Pancreas (tissue), 10 donors: ENCODE measurements at regions not wholly inside any gene's neighbourhood (a gene's known extent, or its start where the extent isn't known, plus 50 kb on each side); places are given as distances from the start of the nearest gene placed in this dataset.

Source experiments
- ATAC-seq, 4 donors: fragments of 200-7000 bp; cut with Tn5 transposase; one replicate each; pipeline versions ENCODE4 v1.8.0 to v1.9.1; 2020; ENCODE audit warnings: mild to moderate bottlenecking in 4 of 4, moderate library complexity in 4 of 4
- DNase-seq, 6 donors: peaks; one replicate each; pipeline ENCODE4 v3.0.0-alpha.2; 2020
- FAIRE-seq: peaks from 2 replicates; lab custom pipeline; 2012; peaks lifted over from hg19 to GRCh38; lab: Jason Lieb, UNC
- H3K27ac ChIP-seq, 4 donors: fragments of 200-600 bp; sonication (generic); 1 replicate in 3 of 4; 2 replicates in 1 of 4; pipeline versions ENCODE4 v1.5.0 to v1.8.0; 2020
- H3K27me3 ChIP-seq, 4 donors: fragments of 200-600 bp; one replicate each; pipeline ENCODE4 v1.8.0; 2021
- H3K36me3 ChIP-seq, 3 donors: fragments of 200-600 bp; sonication (generic) in 1 of 3; one replicate each; pipeline versions ENCODE4 v1.5.0 to v1.8.0; 2020 to 2021
- H3K4me1 ChIP-seq, 3 donors: fragments of 200-600 bp; one replicate each; pipeline ENCODE4 v1.8.0; 2021
- H3K4me3 ChIP-seq, 4 donors: fragments of 200-600 bp; sonication (generic) in 2 of 4; one replicate each; pipeline versions ENCODE4 v1.5.0 to v1.8.0; 2020 to 2021
- H3K9me3 ChIP-seq, 4 donors: fragments of 200-600 bp; one replicate each; pipeline ENCODE4 v1.8.0; 2021
- CTCF ChIP-seq, 4 donors: fragments of 200-600 bp; sonication (generic) in 3 of 4; IDR thresholded peaks; one replicate each; pipeline versions ENCODE4 v1.5.0 to v1.8.0; 2021; ENCODE audit warnings: antibody characterized with exemption in 4 of 4
- WGBS, 2 donors: extraction: QIAGEN DNeasy Blood & Tissue Kit; methylation state at CpG; one replicate each; pipeline ENCODE4 v1.1.7; 2013; 5-methylcytosine and 5-hydroxymethylcytosine counted together
- intact Hi-C, 3 donors: fragments of 100-400 bp; cut with DNase I; formaldehyde crosslinking; loops; one replicate each; pipeline versions ENCODE4 v1.11.1 to v1.14.2; 2022
- donor health status: healthy with polysubstance abuse.
- donor health status: DM: no; HTN: no; CAD: no; lungs with moderate emphysema.
- donor health status: DM: no; HTN: no; CAD: no.
- donor health status: control.
- donor health status: control.
- donor health status: Bipolar disorder and iron deficiency.
- donor health status: DM: yes; HTN: yes; CAD: no.
- donor health status: DM: no; HTN: no; CAD: no.
- donor health status: DM: no; HTN: no; CAD: no.
- donor health status: DM: yes; HTN: yes; CAD: no.

- TF ChIP-seq CTCF (IDR thresholded peaks at IDR 0.05), result no peak
- Histone ChIP-seq H3K4me3 (no peak overlapping the region), H3K27ac (no peak overlapping the region), H3K9me3 (no peaks in the 10 kb centered on the region), H3K27me3 (no peaks in the 10 kb centered on the region), H3K36me3 (no peaks in the 10 kb centered on the region), H3K4me1 (no peaks in the 10 kb centered on the region)
- DNase-seq (peak in 1 of 6 donors; percentile 11), ATAC-seq (peak in 1 of 4 donors; percentile 77), FAIRE-seq (no peak)
- intact Hi-C loops, result no loop called here
- WGBS, 2 donors, result 73 to 75% methylated on average over 3 of the region's 3 CpGs
These were observed 1177.9 kb downstream of the DIAPH3 start for GRCh38 chr13:58985845-58986244.

- H3K4me1 ChIP-seq, result no peaks in the 10 kb centered on the region
- H3K4me3 ChIP-seq, result no peak overlapping the region
- ATAC-seq, result no peak
- no peak for DNase-seq
- H3K27ac ChIP-seq, result no peak overlapping the region
- no peak for FAIRE-seq
- WGBS, 2 donors, result 93 to 96% methylated on average over 1 of the region's 1 CpG
- no peaks in the 10 kb centered on the region for H3K27me3 ChIP-seq
- H3K9me3 ChIP-seq, result no peaks in the 10 kb centered on the region
- intact Hi-C loops, result no loop called here
- TF ChIP-seq CTCF (IDR thresholded peaks at IDR 0.05), result no peak
- H3K36me3 ChIP-seq, result no peaks in the 10 kb centered on the region
These were observed 1174.2 kb downstream of the DIAPH3 start for GRCh38 chr13:58989556-58989955.

GRCh38 chr13:58991826-58992477, 1171.8 kb downstream of the DIAPH3 start:
- H3K4me3 ChIP-seq, result no peak overlapping the region
- no peak for TF ChIP-seq CTCF (IDR thresholded peaks at IDR 0.05)
- no peaks in the 10 kb centered on the region for H3K36me3 ChIP-seq
- FAIRE-seq, result no peak
- H3K4me1 ChIP-seq, result no peaks in the 10 kb centered on the region
- intact Hi-C loops, result no loop called here
- ATAC-seq, result no peak
- no peak overlapping the region for H3K27ac ChIP-seq
- no peaks in the 10 kb centered on the region for H3K27me3 ChIP-seq
- DNase-seq, result no peak
- WGBS, 2 donors, result 49 to 52% methylated on average over 3 of the region's 3 CpGs
- no peaks in the 10 kb centered on the region for H3K9me3 ChIP-seq

- Histone ChIP-seq H3K27me3 (no peaks in the 10 kb centered on the region), H3K9me3 (no peaks in the 10 kb centered on the region), H3K36me3 (no peaks in the 10 kb centered on the region), H3K27ac (no peak overlapping the region), H3K4me1 (no peaks in the 10 kb centered on the region), H3K4me3 (no peak overlapping the region)
- intact Hi-C loops, result no loop called here
- no peak for FAIRE-seq
- 78 to 91% methylated on average over 5 of the region's 5 CpGs for WGBS, 2 donors
- no peak for TF ChIP-seq CTCF (IDR thresholded peaks at IDR 0.05)
- ATAC-seq, result peak in 2 of 4 donors; percentile 40 to 60
- DNase-seq, result no peak
These were observed 1171.2 kb downstream of the DIAPH3 start for GRCh38 chr13:58992478-58993042.

GRCh38 chr13:58994077-58994476, 1169.7 kb downstream of the DIAPH3 start:
- FAIRE-seq (no peak), DNase-seq (no peak), ATAC-seq (no peak)
- intact Hi-C loops, result no loop called here
- H3K27ac ChIP-seq, result no peak overlapping the region
- H3K4me1 ChIP-seq, result no peaks in the 10 kb centered on the region
- TF ChIP-seq CTCF (IDR thresholded peaks at IDR 0.05), result no peak
- no peaks in the 10 kb centered on the region for H3K9me3 ChIP-seq
- no peak overlapping the region for H3K4me3 ChIP-seq
- no peaks in the 10 kb centered on the region for H3K36me3 ChIP-seq
- WGBS, 2 donors, result 76 to 89% methylated on average over 4 of the region's 4 CpGs
- no peaks in the 10 kb centered on the region for H3K27me3 ChIP-seq
